GM18502 (cell line): ENCODE measurements at regions not wholly inside any gene's neighbourhood (a gene's known extent, or its start where the extent isn't known, plus 50 kb on each side); places are given as distances from the start of the nearest gene placed in this dataset.

Source experiments
- ATAC-seq: cut with Tn5 transposase; IDR thresholded peaks from one replicate; pipeline ENCODE4 v1.9.1; 2021; ENCODE audit warnings: mild to moderate bottlenecking; ENCODE audit not compliant: unreplicated experiment, poor library complexity

DNA sequence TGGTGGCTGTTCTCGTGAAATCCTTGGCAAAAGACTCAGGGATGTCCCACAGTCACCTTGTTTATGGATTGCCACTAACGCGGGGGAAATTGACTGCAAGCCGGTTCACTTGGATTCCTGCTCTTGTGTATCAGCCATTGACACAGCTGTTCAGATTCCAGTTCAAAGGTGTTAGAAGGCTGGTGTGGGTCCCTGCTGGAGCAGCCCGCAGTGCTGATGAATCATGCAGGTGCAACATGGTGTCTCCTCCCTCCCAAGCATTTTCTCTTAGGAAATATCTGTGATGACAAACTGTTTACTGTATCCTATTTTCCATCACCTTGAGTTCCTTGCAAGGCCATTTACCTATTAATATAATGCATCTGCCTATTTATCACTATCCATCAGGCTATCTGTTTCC lies 170.1 kb downstream of the GATA3 start:
- no peak for ATAC-seq

DNA sequence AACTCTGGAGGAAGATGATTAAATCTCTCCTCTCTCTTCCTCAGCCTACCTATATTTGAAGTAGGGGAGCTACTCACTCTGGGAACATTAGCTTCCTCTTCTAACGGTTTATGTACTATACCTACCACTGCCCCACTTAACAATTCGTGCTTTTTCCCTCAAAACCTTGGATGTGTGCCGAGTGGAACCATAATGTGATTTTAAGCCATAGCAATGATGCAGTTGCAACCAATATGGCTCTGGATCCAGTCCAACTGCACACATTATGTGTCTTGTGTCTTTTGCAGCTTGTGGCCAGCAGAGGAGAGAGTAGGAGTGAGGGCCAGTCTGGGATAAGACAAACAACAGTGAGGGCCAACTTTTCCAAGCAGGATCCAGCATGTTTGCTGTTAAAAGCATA lies 170.7 kb downstream of the GATA3 start:
- no peak for ATAC-seq

DNA sequence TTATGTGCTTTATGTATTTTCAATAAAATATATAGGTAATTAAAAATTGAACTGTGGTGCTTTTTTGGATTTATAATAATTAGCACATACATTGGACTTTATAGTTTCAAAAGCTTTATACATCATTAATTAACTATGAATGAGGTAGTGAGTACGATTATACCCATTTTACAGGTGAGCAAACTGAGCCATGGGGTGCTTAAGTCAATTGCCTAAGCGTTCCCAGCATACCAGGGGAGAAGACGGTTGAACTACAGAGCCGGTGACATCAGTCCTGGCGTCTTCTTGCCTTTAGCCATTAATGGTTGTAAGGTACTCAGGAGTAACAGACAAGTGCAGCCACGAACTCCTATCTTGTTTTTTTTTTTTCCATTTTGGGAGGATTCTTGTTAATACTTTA lies 172.8 kb downstream of the GATA3 start:
- no peak for ATAC-seq

DNA sequence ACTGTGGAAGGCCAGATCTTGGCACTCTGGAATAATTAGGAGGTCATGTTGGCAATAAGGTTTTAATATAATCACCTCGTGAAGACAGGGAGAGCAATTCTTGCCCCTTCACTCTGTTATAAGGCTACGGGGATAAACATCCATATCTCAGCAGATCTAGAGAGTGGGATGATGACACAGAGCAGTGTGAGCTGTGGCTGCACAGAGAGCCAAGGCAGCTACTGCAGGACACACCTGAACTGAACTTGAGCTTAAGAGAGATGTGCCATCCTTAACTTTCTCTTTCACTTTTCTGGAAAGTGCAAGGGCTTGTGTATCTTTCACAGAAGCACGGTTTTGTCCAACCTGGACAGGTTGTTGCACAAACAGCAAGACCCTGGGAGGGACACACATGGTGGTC lies 174.7 kb downstream of the GATA3 start:
- ATAC-seq = no peak

DNA sequence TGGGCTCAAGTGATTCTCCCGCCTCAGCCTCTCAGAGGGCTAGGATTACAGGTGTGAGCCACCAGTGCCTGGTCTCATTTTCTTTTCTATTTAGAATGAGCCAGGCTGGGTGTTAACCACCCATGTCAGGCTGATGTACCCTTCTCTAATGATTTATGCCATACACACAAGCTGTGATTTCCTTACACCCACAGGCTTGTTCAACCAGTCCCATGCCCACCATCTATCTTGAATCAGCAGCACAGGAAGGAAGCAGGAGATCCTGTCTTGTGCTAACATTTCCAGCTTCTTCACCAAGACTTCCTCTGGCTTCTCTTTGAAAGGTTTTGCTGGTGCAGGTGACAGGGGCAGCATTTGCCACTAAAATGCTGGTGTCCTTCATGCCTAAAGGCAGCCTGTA lies 176.4 kb downstream of the GATA3 start:
- ATAC-seq = no peak

DNA sequence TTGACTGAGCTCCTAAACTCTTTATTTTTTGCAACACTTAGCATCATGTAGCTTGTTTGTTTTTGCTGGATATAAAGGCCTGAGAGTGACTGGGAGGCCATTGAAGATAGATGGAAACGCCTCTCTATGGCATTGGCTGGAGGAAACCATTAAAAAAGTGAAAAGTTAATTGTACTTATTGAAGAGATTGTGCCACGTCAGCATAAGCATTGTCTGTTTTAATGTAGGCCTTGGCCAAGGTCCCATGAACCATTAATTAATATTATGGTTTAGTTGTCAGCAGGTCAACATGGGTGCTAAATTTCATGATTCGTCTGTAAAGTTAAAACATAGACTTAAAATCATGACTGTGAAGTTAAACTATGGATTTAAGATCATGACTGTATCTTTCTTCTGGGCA lies 178.6 kb downstream of the GATA3 start:
- no peak for ATAC-seq

DNA sequence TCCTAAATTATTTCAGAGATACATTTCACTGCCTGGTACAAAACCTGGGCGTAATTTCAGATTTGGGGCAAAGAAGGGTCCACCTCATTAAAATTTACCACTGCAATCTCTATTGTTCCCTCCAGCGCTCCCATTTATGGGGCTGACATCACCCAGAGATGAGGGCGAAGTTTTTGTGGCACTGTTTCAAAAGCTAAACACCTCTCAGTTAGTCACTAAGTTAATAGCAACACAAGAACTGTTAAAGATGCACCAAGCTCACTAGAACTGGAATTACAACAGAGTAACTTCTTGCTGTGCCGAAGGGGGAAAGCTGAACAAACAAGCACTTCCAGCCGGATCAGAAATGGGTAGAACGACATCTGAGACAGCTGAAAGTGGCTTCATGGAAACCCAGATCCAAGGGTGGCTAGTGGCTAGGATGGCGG lies 179.4 kb downstream of the GATA3 start:
- ATAC-seq = no peak

DNA sequence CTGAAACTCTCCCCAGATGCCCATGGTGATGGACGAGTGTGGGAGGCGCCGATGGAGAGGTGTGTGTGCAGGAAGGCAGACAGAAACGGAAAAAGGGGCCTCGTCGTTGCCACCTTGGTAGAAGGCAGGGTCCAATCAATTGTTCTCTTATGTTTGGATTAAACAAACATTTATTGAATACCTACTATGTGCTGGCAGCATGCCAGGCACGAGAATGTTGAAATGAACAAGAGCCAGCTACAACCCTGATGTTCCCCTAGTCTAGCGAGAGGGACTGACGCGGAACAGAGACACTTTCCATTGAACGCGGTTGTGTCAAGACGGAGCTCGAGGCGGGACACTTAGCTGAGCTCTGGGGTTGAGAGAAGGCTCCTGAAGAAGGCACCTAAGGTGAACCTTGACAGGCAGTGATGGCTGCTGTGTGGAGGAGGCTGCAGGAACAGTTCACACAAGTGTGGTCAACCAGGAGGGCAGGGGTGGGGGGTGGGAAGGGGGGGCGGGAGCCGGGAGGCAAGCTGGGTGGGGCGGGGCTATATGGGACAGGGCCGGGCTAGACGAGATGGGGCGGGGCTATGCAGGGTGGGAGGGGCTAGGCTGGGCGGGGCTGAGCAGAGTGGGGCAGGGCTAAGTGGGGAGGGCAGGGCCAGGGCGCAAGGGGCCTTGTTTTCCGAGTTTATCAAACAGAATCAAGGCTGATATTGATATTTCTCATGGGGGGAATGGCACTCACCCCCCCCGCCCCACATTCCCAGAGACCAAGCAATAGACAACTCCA lies 181.0 kb downstream of the GATA3 start:
- no peak for ATAC-seq

DNA sequence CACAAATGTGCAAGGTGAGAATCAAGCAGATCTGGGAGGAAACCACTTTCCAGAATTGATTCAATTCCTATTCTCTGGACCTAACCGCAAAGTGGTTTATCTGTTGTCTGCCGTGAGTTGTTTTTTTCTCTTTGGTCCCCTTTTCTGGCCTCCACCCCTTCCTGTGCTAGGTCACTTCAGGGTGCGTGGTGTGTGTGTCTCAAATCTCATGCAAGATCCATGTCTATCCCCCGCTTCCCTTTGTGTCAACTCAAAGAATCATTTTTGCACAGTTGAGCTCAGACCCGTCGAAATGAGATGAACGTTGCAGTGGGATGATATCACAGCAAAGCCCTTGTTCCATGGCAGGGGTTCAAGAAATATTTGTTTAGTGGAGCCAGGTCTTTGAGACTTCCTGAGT lies 184.5 kb downstream of the GATA3 start:
- ATAC-seq = no peak

DNA sequence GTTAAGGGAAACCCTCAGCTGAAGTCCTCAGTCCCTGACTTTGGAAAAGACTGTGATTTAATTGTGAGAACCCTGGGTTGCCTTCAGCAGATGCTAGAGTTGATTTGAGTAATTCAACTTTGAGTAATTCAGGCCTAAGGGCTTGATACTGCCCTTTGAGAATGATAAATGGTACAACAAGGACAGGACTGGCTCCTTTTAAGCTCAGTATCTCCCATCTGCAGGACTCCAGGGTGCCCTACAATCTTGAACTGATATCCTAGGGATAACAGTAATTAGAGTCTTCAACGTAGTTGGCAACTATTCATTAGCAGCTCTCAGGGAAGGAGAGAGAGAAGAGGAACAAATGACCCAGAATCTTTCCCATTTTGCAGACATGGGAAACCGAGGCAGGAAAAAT lies 186.4 kb downstream of the GATA3 start:
- no peak for ATAC-seq

DNA sequence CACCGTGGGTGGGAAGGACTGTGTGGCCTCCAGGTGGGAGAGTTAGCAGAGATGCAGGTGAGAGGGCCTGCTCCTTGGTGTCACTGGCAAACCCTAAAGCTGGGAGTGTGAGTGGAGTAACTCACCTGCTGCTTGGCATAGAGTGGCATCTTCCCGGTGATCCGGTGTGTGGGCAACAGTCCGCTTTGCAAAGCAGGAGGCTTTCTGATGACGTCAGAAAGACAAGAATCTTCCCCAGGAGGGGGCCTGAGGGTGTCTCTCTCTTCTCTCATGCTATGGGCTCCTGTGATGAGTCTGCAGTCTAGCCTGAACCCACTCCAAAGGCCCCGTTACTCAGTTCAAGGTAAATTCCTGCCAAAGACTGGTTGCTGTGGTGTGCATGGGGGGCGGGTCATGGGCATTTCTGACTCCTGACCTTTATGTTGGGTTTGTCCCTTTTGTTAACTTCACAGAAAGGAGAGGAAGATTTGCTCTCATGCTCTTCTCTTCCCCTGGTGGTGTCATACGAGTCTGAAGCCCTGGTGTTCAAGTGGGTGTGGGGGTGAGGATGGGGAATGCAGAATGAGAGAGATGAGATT lies 187.9 kb downstream of the GATA3 start:
- ATAC-seq = no peak

DNA sequence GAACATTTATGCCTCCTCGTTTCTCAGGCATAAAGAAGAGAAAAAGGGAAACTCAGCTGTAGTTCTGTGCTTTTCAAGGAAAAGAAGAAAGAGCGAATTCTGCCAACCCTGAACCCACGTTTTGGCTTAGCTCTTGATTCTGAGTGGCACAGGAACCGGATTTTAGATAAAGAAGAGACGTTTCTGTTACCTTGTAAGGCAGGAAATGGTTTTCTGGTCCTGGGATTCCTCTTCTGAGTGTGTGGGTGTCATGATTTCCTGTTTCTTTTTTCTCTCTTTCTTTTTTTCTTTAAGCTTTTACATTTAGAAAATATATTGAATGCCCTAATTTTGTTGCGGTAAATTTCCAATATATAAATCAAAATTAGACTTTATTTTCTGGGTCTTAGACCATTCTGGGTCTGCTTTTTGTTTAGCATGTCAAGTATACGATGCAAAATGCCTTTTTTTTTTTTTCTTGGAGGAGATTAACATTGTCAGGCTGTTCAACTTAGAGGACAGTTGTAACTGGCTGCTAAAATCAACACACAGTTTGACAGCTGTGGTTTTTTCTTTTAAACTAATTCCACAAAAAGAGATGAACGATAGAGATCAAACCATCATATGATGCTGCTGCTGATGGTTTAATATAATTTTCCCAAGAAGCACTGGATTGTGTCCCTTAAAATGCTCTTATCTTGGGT lies 190.8 kb downstream of the GATA3 start:
- ATAC-seq = peak; percentile 73

DNA sequence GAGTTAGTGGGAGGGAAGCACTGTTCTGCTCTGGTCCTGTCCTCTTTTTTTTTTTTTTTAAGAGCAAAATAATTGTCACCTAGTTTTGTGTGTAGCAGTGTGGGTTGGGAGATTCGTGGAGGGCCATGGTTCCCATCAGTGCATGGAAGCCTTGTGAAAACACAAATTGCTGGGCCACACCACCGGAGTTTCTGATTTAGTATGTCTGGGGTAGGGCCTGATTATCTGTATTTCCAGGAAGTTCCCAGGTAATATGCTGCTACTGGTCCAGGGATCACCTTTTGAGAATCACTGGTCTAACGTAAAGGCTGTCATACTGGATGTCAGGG lies 191.3 kb downstream of the GATA3 start:
- no peak for ATAC-seq

DNA sequence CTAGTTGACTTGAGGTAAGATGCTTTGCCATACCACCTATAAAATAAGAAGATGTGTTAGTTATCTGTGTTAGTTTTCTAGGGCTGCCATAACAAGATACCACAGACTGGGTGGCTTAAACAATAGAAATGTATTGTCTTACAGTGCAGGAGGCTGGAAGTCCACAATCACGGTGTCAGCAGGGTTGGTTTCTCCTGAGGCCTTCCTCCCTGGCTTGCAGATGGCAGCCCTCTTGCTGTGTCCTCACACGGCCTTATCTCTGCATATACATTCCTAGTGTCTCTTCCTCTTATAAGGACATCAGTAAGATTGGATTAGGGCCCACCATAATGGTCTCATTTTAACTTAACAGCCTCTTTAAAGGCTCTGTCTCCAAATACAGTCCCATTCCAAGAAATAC lies 192.1 kb downstream of the GATA3 start:
- no peak for ATAC-seq

DNA sequence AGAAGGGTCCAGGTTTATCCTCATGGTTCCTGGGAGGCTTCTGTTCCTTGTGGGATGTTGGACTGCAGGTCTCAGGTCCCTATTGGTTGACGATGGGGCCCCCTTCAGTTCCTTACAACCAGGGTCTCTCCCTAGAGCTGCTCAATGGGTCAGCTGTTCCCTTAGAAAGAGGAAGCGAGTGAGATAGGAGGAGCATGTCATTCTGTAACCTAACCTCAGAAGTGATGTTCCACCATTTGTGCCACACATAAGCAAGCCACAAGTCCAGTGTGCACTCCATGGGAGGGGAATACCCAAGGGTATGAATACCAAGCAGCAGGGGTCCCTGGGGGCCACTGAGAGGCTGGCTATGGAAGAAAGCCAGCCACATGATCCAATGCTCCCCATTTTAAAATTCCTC lies 192.7 kb downstream of the GATA3 start:
- ATAC-seq = no peak

DNA sequence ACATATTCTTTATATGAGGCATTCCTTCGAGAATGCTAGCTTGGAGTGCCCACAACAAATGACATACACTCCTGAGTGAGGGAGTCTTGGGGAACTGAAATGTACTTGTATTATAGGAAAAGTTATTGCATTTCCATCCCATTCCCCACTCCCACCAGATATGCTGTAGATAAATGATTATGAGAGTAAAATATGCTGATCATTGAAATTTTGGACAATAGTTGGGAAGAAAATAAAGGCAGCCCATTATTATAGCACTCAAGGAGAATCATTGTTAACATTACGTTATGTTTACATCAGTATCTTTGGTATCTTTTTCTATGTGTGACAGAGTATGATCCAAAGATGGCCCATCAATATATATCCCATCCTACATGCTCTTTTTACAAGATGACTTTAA lies 194.4 kb downstream of the GATA3 start:
- ATAC-seq = no peak

DNA sequence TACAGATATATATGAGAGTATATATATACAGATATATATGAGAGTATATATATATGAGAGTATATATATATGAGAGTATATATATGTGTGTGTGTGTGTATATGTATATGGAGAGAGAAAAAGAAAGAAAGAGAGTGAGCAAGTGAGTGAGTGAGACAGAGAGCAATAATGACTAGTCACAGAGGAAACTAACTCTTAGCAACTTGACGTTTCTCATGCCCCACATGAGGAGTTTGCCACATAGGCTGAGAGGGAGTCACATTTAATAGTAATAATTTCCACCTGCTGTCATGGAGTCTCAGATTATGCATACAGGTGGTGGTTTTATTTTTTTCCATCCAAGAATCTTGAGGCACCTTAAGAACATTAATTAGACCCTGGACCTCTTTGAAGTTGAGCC lies 199.9 kb downstream of the GATA3 start:
- ATAC-seq = peak; percentile 39

DNA sequence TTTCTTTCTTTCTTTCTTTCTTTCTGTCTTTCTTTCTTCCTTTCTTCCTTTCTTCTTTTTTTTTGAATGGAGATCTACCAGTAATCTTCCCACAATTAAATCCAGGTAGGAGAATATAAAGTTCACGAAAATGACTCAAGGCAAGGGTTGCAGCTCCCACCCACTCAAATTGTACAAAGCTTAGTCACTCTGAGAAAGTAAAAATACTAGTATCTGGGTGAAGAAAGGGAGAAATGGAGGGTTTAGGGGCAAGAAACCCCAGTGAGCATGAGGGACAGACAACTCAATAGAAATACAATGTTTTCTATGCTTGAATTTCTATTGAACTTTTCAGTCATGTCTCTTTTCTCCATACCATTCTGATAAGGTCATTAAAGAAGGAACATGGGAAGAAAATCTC lies 200.8 kb downstream of the GATA3 start:
- ATAC-seq = no peak

DNA sequence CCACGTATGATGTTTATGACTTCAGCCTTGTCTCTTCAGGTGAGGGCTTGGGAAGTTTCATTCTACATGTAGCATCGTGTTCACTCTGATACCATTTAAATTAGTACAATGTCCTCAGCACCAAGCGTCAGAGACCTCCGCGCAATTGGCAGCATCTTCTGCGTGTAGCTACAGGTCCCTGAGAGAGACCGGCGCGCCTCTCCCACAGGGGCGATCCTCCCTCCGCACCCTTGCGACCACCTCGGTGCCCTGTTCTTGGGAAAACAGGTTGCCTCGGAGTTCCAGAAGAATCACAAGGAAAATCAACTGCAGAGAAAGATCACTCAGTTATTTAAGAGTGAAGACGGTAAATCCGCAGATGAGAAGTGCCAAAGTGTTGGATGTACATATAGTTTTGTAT lies 206.2 kb downstream of the GATA3 start:
- ATAC-seq = no peak

DNA sequence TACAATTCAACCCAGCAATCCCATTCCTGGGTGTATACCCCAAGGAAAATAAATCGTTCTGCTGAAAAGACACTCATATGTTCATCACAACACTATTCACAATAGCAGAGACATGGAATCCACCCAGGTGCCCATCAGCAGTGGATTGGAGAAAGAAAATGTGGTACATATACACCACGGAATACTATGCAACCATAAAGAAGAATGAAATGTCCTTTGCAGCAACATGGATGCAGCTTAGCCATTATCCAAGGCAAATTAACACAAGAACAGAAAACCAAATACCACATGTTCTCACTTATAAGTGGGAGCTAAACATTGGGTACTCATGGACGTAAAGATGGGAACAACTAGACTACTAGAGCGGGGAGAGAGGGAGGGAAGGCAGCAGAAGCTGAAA lies 207.8 kb downstream of the GATA3 start:
- no peak for ATAC-seq

DNA sequence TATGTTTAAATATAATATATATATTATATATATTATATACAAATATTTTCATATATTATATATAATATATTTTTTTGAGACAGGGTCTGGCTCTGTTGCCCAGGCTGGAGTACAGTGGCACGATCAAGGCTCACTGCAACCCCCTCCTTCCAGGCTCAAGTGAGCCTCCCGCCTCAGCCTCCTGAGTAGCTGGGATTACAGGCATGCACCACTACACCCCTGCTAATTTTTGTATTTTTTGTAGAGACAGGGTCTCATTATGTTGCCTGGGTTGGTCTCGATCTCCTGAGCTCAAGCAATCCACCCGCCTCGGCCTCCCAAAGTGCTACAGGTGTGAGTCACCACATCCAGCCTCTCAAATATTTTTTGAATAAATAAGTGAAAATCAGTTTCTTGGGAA lies 215.5 kb downstream of the GATA3 start:
- no peak for ATAC-seq
